Esophagus squamous epithelium (tissue), 4 donors: ENCODE measurements at regions not wholly inside any gene's neighbourhood (a gene's known extent, or its start where the extent isn't known, plus 50 kb on each side); places are given as distances from the start of the nearest gene placed in this dataset.

Source experiments
- CTCF ChIP-seq, 6 experiments: fragments of 450-650 bp in 4 of 6; fragments of 200-600 bp in 2 of 6; sonication (generic) in 2 of 6; IDR thresholded peaks; one replicate each; pipeline ENCODE4 v1.5.1; 2016 to 2019; ENCODE audit warnings: antibody characterized with exemption in 6 of 6, mild to moderate bottlenecking in 4 of 6, moderate library complexity in 4 of 6
- POLR2A ChIP-seq, 4 donors: fragments of 450-650 bp; IDR thresholded peaks; one replicate each; pipeline ENCODE4 v1.6.1; 2017; ENCODE audit warnings: antibody characterized with exemption in 4 of 4, mild to moderate bottlenecking in 4 of 4, moderate library complexity in 3 of 4

- no peak for TF ChIP-seq CTCF (IDR thresholded peaks at IDR 0.05)
- TF ChIP-seq POLR2A (IDR thresholded peaks at IDR 0.05): no peak
Observed at GRCh38 chr1:226497991-226498639, 50.4 kb upstream of the STUM start.
